ENCODE measurements at regions not wholly inside any gene's neighbourhood (a gene's known extent, or its start where the extent isn't known, plus 50 kb on each side); places are given as distances from the start of the nearest gene placed in this dataset.

DNA sequence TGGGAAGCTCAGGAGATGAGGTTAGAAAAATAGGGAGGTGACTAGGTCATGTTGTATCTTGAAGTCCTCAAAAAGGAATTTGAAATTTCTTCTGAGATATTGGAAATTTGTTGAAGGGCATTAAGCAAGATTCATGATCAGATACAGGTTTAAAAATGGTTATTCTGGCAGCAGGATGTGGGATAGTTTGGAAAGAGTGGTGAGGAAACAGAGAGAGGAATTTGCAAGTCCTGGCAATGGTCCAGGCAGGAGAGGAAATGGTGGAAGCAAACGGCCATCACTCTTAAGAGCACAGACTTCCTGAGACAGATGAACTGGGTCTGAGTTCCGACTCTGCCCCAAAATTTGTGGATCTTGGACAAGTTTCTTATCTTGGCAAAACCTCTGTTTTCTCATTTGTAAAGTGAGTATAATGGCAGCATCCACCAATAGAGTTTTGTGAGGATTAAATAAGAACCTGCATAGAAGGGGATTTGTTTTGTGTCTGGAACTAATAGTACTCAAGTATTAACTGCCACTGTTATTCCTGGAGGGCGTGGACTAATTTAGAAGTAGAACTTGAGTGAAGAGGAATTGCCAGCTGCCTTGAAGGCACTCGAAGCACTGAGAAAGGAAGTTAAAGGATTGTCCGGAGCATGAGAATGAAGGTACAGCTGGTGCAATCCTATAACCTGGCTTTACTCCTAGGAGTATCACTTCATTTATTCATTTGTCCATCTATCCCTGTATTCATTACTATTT lies 99.6 kb downstream of the CCNA1 start:
- DNase-seq = no peak
- Histone ChIP-seq H3K79me2 (ENCODE audit: insufficient read depth, low read length) (no peaks in the 10 kb centered on the region), H3K4me3 (ENCODE audit: low read depth in 1 of 2, low read length in 2 of 2) (no peak overlapping the region), H3K9me3 (ENCODE audit: insufficient read depth, low read length, severe bottlenecking) (no peaks in the 10 kb centered on the region), H3K4me2 (ENCODE audit: insufficient read depth, low read length) (no peak overlapping the region), H3K27ac (ENCODE audit: low read length) (no peak overlapping the region), H3K4me1 (ENCODE audit: insufficient read depth, low read length) (no peaks in the 10 kb centered on the region), H3K36me3 (ENCODE audit: insufficient read depth, low read length) (no peaks in the 10 kb centered on the region), H3K27me3 (ENCODE audit: insufficient read depth, low read length, poor library complexity) (no peaks in the 10 kb centered on the region), H4K20me1 (ENCODE audit: insufficient read depth, low read length) (no peaks in the 10 kb centered on the region), H3K9ac (ENCODE audit: low read depth, low read length) (no peak overlapping the region), H2AFZ (ENCODE audit: low read depth, low read length) (no peak overlapping the region)
- no peak for TF ChIP-seq EZH2 (IDR thresholded peaks at IDR 0.05; ENCODE audit: borderline replicate concordance, low read depth, low read length, severe bottlenecking)
- TF ChIP-seq, protein P1, sequence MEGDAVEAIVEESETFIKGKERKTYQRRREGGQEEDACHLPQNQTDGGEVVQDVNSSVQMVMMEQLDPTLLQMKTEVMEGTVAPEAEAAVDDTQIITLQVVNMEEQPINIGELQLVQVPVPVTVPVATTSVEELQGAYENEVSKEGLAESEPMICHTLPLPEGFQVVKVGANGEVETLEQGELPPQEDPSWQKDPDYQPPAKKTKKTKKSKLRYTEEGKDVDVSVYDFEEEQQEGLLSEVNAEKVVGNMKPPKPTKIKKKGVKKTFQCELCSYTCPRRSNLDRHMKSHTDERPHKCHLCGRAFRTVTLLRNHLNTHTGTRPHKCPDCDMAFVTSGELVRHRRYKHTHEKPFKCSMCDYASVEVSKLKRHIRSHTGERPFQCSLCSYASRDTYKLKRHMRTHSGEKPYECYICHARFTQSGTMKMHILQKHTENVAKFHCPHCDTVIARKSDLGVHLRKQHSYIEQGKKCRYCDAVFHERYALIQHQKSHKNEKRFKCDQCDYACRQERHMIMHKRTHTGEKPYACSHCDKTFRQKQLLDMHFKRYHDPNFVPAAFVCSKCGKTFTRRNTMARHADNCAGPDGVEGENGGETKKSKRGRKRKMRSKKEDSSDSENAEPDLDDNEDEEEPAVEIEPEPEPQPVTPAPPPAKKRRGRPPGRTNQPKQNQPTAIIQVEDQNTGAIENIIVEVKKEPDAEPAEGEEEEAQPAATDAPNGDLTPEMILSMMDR (IDR thresholded peaks at IDR 0.05; ENCODE audit: borderline replicate concordance, extremely low read depth, low read length, poor library complexity, severe bottlenecking) = no peak
- ATAC-seq (ENCODE audit: insufficient read depth, low read depth) = no peak

- Histone ChIP-seq H3K9me3 (ENCODE audit: insufficient read depth, low read length, severe bottlenecking) (no peaks in the 10 kb centered on the region), H3K27ac (ENCODE audit: low read length) (no peak overlapping the region), H2AFZ (ENCODE audit: low read depth, low read length) (no peak overlapping the region), H3K27me3 (ENCODE audit: insufficient read depth, low read length, poor library complexity) (no peaks in the 10 kb centered on the region), H3K36me3 (ENCODE audit: insufficient read depth, low read length) (no peaks in the 10 kb centered on the region), H3K79me2 (ENCODE audit: insufficient read depth, low read length) (no peaks in the 10 kb centered on the region), H3K4me1 (ENCODE audit: insufficient read depth, low read length) (no peaks in the 10 kb centered on the region), H3K9ac (ENCODE audit: low read depth, low read length) (no peak overlapping the region), H4K20me1 (ENCODE audit: insufficient read depth, low read length) (no peaks in the 10 kb centered on the region), H3K4me2 (ENCODE audit: insufficient read depth, low read length) (no peak overlapping the region), H3K4me3 (ENCODE audit: low read depth in 1 of 2, low read length in 2 of 2) (no peak overlapping the region)
- TF ChIP-seq, protein P1 (IDR thresholded peaks at IDR 0.05; ENCODE audit: borderline replicate concordance, extremely low read depth, low read length, poor library complexity, severe bottlenecking) = no peak
- no peak for TF ChIP-seq EZH2 (IDR thresholded peaks at IDR 0.05; ENCODE audit: borderline replicate concordance, low read depth, low read length, severe bottlenecking)
- ATAC-seq (ENCODE audit: insufficient read depth, low read depth) = no peak
- no peak for DNase-seq
These were observed 101.5 kb downstream of the CCNA1 start for GRCh38 chr13:36533806-36534205.

GRCh38 chr13:36536546-36536945 lies 104.3 kb downstream of the CCNA1 start:
- no peak overlapping the region for H3K9ac ChIP-seq (ENCODE audit: low read depth, low read length)
- H3K4me2 ChIP-seq (ENCODE audit: insufficient read depth, low read length) = no peak overlapping the region
- no peak for ATAC-seq (ENCODE audit: insufficient read depth, low read depth)
- peaks cover 8% of the 10 kb centered on the region for H3K9me3 ChIP-seq (ENCODE audit: insufficient read depth, low read length, severe bottlenecking)
- no peak overlapping the region for H3K27ac ChIP-seq (ENCODE audit: low read length)
- TF ChIP-seq, protein P1 (IDR thresholded peaks at IDR 0.05; ENCODE audit: borderline replicate concordance, extremely low read depth, low read length, poor library complexity, severe bottlenecking) = no peak
- no peak for TF ChIP-seq EZH2 (IDR thresholded peaks at IDR 0.05; ENCODE audit: borderline replicate concordance, low read depth, low read length, severe bottlenecking)
- no peaks in the 10 kb centered on the region for H3K36me3 ChIP-seq (ENCODE audit: insufficient read depth, low read length)
- no peaks in the 10 kb centered on the region for H3K4me1 ChIP-seq (ENCODE audit: insufficient read depth, low read length)
- H3K4me3 ChIP-seq (ENCODE audit: low read depth in 1 of 2, low read length in 2 of 2) = no peak overlapping the region
- no peaks in the 10 kb centered on the region for H3K27me3 ChIP-seq (ENCODE audit: insufficient read depth, low read length, poor library complexity)
- H3K79me2 ChIP-seq (ENCODE audit: insufficient read depth, low read length) = no peaks in the 10 kb centered on the region
- DNase-seq = no peak
- no peaks in the 10 kb centered on the region for H4K20me1 ChIP-seq (ENCODE audit: insufficient read depth, low read length)
- no peak overlapping the region for H2AFZ ChIP-seq (ENCODE audit: low read depth, low read length)

Data from DND-41 (cell line).